ENCODE measurements at regions not wholly inside any gene's neighbourhood (a gene's known extent, or its start where the extent isn't known, plus 50 kb on each side); places are given as distances from the start of the nearest gene placed in this dataset.

DNA sequence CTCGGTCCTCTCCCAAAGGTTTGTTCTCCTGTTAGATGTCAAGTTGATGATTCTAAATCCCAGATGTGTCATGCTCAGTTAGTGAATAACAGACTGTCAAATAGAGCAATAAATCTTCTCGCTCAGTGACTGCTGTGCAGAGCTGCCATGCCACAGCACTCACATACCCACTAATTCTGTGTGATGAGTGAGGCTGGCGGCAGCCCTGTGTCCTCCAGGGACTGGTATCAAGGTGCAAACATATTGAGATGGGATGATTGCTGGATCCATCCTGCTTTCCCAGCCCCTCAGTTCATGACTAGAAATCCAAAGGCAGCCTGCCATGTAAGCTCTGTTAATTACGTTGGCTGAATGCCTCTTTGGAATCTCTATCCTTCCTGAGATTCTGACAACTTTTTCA, 103.9 kb downstream of the OLIG3 start:
- TF ChIP-seq, protein P1, sequence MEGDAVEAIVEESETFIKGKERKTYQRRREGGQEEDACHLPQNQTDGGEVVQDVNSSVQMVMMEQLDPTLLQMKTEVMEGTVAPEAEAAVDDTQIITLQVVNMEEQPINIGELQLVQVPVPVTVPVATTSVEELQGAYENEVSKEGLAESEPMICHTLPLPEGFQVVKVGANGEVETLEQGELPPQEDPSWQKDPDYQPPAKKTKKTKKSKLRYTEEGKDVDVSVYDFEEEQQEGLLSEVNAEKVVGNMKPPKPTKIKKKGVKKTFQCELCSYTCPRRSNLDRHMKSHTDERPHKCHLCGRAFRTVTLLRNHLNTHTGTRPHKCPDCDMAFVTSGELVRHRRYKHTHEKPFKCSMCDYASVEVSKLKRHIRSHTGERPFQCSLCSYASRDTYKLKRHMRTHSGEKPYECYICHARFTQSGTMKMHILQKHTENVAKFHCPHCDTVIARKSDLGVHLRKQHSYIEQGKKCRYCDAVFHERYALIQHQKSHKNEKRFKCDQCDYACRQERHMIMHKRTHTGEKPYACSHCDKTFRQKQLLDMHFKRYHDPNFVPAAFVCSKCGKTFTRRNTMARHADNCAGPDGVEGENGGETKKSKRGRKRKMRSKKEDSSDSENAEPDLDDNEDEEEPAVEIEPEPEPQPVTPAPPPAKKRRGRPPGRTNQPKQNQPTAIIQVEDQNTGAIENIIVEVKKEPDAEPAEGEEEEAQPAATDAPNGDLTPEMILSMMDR (IDR thresholded peaks at IDR 0.05): no peak
- TF ChIP-seq POLR2A (IDR thresholded peaks at IDR 0.05): no peak

Measured in lower leg skin (tissue), 3 donors.